GM13976 (cell line): ENCODE measurements at regions not wholly inside any gene's neighbourhood (a gene's known extent, or its start where the extent isn't known, plus 50 kb on each side); places are given as distances from the start of the nearest gene placed in this dataset.
A peak's percentile ranks its signal among the peaks of the same experiment; 100 is the strongest.

Source experiments
- DNase-seq: peaks from one replicate; pipeline ENCODE4 v3.0.0; 2012; ENCODE audit warnings: low spot score
- CTCF ChIP-seq: IDR thresholded peaks from 2 replicates; pipeline ENCODE4 v1.5.1; 2012; ENCODE audit warnings: borderline replicate concordance, mild to moderate bottlenecking; ENCODE audit not compliant: insufficient read depth; ENCODE audit errors: extremely low read depth, missing control alignments, control extremely low read depth
- in situ Hi-C: fragments of 300-500 bp; cut with MboI; formaldehyde crosslinking; loops from one replicate; pipeline ENCODE4 v1.12.0; 2022; ENCODE audit warnings: low sequenced_read_pairs, mixed read lengths, inconsistent platforms; ENCODE audit not compliant: unreplicated experiment

- in situ Hi-C loops: loop anchor here (10.0 kb wide), 1 partner anchor 229 kb away; no protein-coding TSS in a partner anchor
- TF ChIP-seq CTCF: no peak
- DNase-seq: no peak
Observed at GRCh38 chr21:17903929-17904639, 84.9 kb upstream of the C21orf91 start.

- TF ChIP-seq CTCF: peak; percentile 8
- in situ Hi-C loops: loop anchor here (10.0 kb wide), 1 partner anchor 228 kb away; no protein-coding TSS in a partner anchor
- DNase-seq: peak; percentile 53
Observed at GRCh38 chr21:17903029-17903806, 84.1 kb upstream of the C21orf91 start.

- no peak for DNase-seq
- no peak for TF ChIP-seq CTCF
- in situ Hi-C loops: loop anchor here (10.0 kb wide), 1 partner anchor 227 kb away; no protein-coding TSS in a partner anchor
Observed at GRCh38 chr21:17901458-17902079, 82.4 kb upstream of the C21orf91 start.

- in situ Hi-C loops: loop anchor here (10.0 kb wide), 1 partner anchor 226 kb away; no protein-coding TSS in a partner anchor
Observed at GRCh38 chr21:17900990-17901385, 81.8 kb upstream of the C21orf91 start.

GRCh38 chr21:17900281-17900989, 81.3 kb upstream of the C21orf91 start:
- TF ChIP-seq CTCF: no peak
- no peak for DNase-seq
- in situ Hi-C loops: loop anchor here (10.0 kb wide), 1 partner anchor 226 kb away; no protein-coding TSS in a partner anchor

More at GRCh38 chr21:17900990-17901385, 81.8 kb upstream of the C21orf91 start:
- no peak for DNase-seq
- TF ChIP-seq CTCF: no peak

GRCh38 chr21:17889171-17889570, 70.0 kb upstream of the C21orf91 start:
- TF ChIP-seq CTCF: no peak
- in situ Hi-C loops: no loop called here
- no peak for DNase-seq
